ENCODE measurements at regions not wholly inside any gene's neighbourhood (a gene's known extent, or its start where the extent isn't known, plus 50 kb on each side); places are given as distances from the start of the nearest gene placed in this dataset.

DNA sequence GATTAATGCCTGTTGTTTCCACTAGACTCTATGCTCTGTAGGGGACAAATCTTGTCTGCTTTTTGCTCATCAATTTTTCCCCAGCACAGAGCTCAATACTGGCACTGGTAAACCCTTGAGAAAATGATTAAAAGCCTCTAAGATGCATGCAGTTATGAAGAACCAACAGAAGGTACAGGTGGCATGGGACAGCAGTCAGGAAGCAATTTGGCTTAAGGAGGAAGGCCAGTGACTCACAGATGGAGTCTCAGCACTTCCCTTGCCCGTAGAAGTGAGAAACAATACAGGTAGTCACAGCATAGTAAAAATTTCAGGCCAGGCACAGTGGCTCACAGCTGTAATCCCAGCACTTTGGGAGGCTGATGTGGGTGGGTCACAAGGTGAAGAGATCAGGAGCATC, 504.7 kb upstream of the RBFOX1 start:
- TF ChIP-seq, protein P1, sequence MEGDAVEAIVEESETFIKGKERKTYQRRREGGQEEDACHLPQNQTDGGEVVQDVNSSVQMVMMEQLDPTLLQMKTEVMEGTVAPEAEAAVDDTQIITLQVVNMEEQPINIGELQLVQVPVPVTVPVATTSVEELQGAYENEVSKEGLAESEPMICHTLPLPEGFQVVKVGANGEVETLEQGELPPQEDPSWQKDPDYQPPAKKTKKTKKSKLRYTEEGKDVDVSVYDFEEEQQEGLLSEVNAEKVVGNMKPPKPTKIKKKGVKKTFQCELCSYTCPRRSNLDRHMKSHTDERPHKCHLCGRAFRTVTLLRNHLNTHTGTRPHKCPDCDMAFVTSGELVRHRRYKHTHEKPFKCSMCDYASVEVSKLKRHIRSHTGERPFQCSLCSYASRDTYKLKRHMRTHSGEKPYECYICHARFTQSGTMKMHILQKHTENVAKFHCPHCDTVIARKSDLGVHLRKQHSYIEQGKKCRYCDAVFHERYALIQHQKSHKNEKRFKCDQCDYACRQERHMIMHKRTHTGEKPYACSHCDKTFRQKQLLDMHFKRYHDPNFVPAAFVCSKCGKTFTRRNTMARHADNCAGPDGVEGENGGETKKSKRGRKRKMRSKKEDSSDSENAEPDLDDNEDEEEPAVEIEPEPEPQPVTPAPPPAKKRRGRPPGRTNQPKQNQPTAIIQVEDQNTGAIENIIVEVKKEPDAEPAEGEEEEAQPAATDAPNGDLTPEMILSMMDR (conservative IDR thresholded peaks at IDR 0.05 in 1 of 2, IDR thresholded peaks at IDR 0.05 in 1 of 2; ENCODE audit: low read depth in 1 of 2, low read length in 2 of 2) = no peak
- no peak for TF ChIP-seq EZH2 (IDR thresholded peaks at IDR 0.05; ENCODE audit: low read length, missing control alignments)

All from fibroblast of lung (primary cell).